Keratinocyte (primary cell): ENCODE measurements at regions not wholly inside any gene's neighbourhood (a gene's known extent, or its start where the extent isn't known, plus 50 kb on each side); places are given as distances from the start of the nearest gene placed in this dataset.

ENCODE experiments used
- CTCF ChIP-seq, 3 experiments: IDR thresholded peaks in 1 of 3; conservative IDR thresholded peaks in 1 of 3; optimal IDR thresholded peaks in 1 of 3; 2 replicates in 2 of 3; 3 replicates in 1 of 3; pipeline versions ENCODE3 to v1.5.1; 2011; ENCODE audit warnings: low read length in 3 of 3, mild to moderate bottlenecking in 3 of 3, moderate library complexity in 2 of 3, control low read depth in 1 of 3, inconsistent platforms in 1 of 3; ENCODE audit not compliant: insufficient read depth in 2 of 3; ENCODE audit errors: extremely low read depth in 1 of 3
- EZH2 ChIP-seq: IDR thresholded peaks from one replicate; pipeline ENCODE4 v1.6.1; 2012; ENCODE audit warnings: inconsistent platforms, mild to moderate bottlenecking, low read length, moderate library complexity

DNA sequence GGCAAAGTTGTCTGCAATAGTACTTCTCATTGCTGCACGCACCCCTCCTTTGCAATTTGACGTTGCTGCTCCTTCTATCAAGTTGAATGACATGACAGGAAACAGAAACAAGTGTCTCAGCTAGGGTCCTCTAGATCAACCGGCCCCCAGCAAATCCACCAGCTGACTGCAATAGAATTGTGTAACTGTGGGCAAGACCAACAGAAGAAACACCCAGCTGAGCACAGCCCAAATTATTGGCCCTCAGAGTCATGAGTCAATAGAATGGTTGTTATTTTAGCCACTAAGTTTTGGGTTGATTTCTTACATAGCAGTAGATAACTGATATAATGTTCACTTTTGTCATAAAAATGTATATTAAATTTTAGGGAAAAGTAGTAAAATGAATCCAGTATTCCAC, 202.7 kb downstream of the MAFB start:
- TF ChIP-seq CTCF (optimal IDR thresholded peaks at IDR 0.05 in 1 of 3, IDR thresholded peaks at IDR 0.05 in 1 of 3, conservative IDR thresholded peaks at IDR 0.05 in 1 of 3; ENCODE audit: extremely low read depth in 1 of 3, insufficient read depth in 2 of 3, low read length in 3 of 3) (no peak), EZH2 (no peak)
